ENCODE measurements at regions not wholly inside any gene's neighbourhood (a gene's known extent, or its start where the extent isn't known, plus 50 kb on each side); places are given as distances from the start of the nearest gene placed in this dataset.
"Not testable (repeated sequence)": the region's sequence is repeated elsewhere in the genome, so short reads cannot be mapped to it uniquely, and the experiment has no call there.

DNA sequence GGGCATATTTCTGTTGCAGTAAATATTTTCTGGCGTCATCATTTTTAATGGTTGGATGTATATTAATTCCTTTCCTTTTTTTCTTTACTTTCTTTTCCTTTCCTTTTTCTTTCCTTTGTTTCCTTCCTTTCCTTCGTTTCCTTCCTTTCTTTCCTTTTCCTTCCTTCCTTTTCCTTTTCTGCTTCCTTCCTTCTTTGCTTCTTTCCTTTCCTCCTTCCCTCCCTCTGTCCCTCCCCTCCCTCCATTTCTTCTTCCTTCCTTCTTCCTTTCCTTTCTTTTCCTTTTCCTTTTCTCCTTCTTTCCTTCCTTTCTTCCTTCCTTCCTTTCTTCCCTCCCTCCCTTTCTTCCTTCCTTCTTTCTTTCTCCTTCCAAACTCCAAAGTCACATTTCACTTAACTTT is 54.9 kb upstream of the LYSMD4 start:
- TF ChIP-seq, protein P1, sequence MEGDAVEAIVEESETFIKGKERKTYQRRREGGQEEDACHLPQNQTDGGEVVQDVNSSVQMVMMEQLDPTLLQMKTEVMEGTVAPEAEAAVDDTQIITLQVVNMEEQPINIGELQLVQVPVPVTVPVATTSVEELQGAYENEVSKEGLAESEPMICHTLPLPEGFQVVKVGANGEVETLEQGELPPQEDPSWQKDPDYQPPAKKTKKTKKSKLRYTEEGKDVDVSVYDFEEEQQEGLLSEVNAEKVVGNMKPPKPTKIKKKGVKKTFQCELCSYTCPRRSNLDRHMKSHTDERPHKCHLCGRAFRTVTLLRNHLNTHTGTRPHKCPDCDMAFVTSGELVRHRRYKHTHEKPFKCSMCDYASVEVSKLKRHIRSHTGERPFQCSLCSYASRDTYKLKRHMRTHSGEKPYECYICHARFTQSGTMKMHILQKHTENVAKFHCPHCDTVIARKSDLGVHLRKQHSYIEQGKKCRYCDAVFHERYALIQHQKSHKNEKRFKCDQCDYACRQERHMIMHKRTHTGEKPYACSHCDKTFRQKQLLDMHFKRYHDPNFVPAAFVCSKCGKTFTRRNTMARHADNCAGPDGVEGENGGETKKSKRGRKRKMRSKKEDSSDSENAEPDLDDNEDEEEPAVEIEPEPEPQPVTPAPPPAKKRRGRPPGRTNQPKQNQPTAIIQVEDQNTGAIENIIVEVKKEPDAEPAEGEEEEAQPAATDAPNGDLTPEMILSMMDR (IDR thresholded peaks at IDR 0.05; ENCODE audit: low read depth, low read length): no peak
- H3K4me3 ChIP-seq (ENCODE audit: low read depth, low read length): no peak overlapping the region

DNA sequence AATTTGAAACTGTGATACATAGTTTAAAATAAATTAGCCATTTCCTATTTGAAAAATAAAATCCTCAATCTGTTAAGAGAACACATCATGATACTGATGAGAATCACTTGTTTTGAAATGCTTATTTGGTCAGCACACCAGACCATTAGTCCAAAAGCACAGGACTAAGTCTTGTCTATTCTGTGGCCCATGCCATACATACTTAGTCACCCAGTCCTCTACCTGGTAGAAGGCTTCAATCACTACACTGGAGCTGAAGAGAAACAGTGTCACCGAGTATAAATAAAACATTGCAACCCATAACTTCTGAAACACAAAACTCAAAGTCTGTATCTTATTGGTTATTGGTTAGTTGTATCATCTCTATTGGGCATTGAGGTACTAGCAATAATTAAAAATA is 51.6 kb upstream of the LYSMD4 start:
- not testable (repeated sequence) for H3K4me3 ChIP-seq (ENCODE audit: low read depth, low read length)

DNA sequence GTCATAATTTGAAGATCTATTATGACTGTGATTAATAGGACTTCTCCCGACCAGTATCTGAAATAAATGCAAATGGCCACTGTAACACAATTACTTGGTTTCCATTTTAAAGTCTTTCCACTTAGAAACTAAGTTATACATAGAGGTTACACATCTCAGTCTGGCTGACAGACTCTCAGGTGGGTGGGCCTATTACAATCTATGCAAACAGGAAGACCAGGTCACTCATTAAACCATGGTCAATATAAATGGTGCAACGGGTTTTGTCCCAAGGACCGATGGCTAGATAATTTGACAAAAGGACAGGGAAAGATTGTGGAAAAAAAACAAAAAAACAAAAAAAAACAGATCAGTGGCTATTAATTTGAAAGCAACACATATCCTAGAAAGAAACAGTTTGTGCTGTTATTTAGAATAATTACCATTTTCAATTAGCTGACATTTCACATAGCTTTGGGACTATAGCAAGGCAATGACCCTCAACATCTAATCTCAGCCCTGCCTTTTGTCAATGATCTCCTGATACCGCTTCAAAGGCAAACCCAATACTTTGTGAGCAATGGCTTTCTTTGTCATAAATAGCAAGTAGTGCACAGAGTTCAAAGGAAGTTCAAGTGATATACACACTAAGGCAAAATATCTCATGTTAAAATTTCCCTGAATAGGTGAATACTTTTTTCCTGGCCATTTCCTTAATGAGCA is 50.8 kb upstream of the LYSMD4 start:
- H3K4me3 ChIP-seq (ENCODE audit: low read depth, low read length): not testable (repeated sequence)

All from WI38 (cell line).